Activated CD8-positive, alpha-beta memory T cell treated with anti-CD3 and anti-CD28 coated beads for 36 hours (primary cell): ENCODE measurements at regions not wholly inside any gene's neighbourhood (a gene's known extent, or its start where the extent isn't known, plus 50 kb on each side); places are given as distances from the start of the nearest gene placed in this dataset.
"Not testable (repeated sequence)": the region's sequence is repeated elsewhere in the genome, so short reads cannot be mapped to it uniquely, and the experiment has no call there.

Source experiments
- CTCF ChIA-PET: fragments of 350-600 bp; sonication (Branson Sonifier 250); formaldehyde crosslinking; loops from one replicate; lab custom pipeline; 2021; ENCODE audit warnings: antibody characterized with exemption; lab: Charles Lee
- POLR2A ChIA-PET: fragments of 350-600 bp; sonication (Branson Sonifier 250); formaldehyde crosslinking; loops from one replicate; lab custom pipeline; 2021; ENCODE audit warnings: antibody characterized with exemption; lab: Charles Lee

GRCh38 chr20:51970858-51971257 is 168.5 kb upstream of the SALL4 start:
- ChIA-PET CTCF (no interaction called here), POLR2A (no interaction called here)

- CTCF ChIA-PET: no interaction called here
- POLR2A ChIA-PET: no interaction called here
These were observed 166.9 kb upstream of the SALL4 start for GRCh38 chr20:51969191-51969590.

- ChIA-PET POLR2A (no interaction called here), CTCF (no interaction called here)
These were observed 165.8 kb upstream of the SALL4 start for GRCh38 chr20:51968151-51968550.

GRCh38 chr20:51966296-51966971 is 164.1 kb upstream of the SALL4 start:
- CTCF ChIA-PET: interaction anchor here (0.8 to 1.0 kb wide), 2 partner anchors 158 to 270 kb away, joined by 3 read pairs; no protein-coding TSS in a partner anchor
- POLR2A ChIA-PET: no interaction called here

- POLR2A ChIA-PET: no interaction called here
- CTCF ChIA-PET: interaction anchor here (0.9 kb wide), 1 partner anchor 33 kb away, joined by 4 read pairs; no protein-coding TSS in a partner anchor
These were observed 159.8 kb upstream of the SALL4 start for GRCh38 chr20:51961964-51962761.

- CTCF ChIA-PET: no interaction called here
- POLR2A ChIA-PET: no interaction called here
These were observed 157.8 kb upstream of the SALL4 start for GRCh38 chr20:51960047-51960675.

GRCh38 chr20:51959066-51959542 is 156.8 kb upstream of the SALL4 start:
- CTCF ChIA-PET: no interaction called here

GRCh38 chr20:51958099-51959065 is 156.1 kb upstream of the SALL4 start:
- ChIA-PET CTCF (no interaction called here), POLR2A (no interaction called here)

More at GRCh38 chr20:51959066-51959542, 156.8 kb upstream of the SALL4 start:
- POLR2A ChIA-PET: no interaction called here

- CTCF ChIA-PET: no interaction called here
- POLR2A ChIA-PET: no interaction called here
These were observed 153.4 kb upstream of the SALL4 start for GRCh38 chr20:51955756-51956155.

- ChIA-PET POLR2A (no interaction called here), CTCF (no interaction called here)
These were observed 151.5 kb upstream of the SALL4 start for GRCh38 chr20:51953731-51954340.

GRCh38 chr20:51950926-51951325 is 148.6 kb upstream of the SALL4 start:
- CTCF ChIA-PET: no interaction called here
- POLR2A ChIA-PET: no interaction called here

GRCh38 chr20:51946586-51946985 is 144.3 kb upstream of the SALL4 start:
- CTCF ChIA-PET: no interaction called here
- POLR2A ChIA-PET: no interaction called here

GRCh38 chr20:51945881-51946280 is 143.6 kb upstream of the SALL4 start:
- CTCF ChIA-PET: interaction anchor here (0.6 kb wide), 1 partner anchor 18 kb away, joined by 3 read pairs; no protein-coding TSS in a partner anchor
- POLR2A ChIA-PET: no interaction called here

- ChIA-PET CTCF (interaction anchor here (0.6 kb wide), 1 partner anchor 18 kb away, joined by 3 read pairs; no protein-coding TSS in a partner anchor), POLR2A (no interaction called here)
These were observed 142.9 kb upstream of the SALL4 start for GRCh38 chr20:51945177-51945576.

- POLR2A ChIA-PET: no interaction called here
- CTCF ChIA-PET: no interaction called here
These were observed 141.4 kb upstream of the SALL4 start for GRCh38 chr20:51943761-51944160.

- POLR2A ChIA-PET, CTCF ChIA-PET: not testable (repeated sequence)
These were observed 141.0 kb upstream of the SALL4 start for GRCh38 chr20:51943326-51943725.

GRCh38 chr20:51941503-51941902 is 139.2 kb upstream of the SALL4 start:
- ChIA-PET POLR2A (no interaction called here), CTCF (no interaction called here)

- CTCF ChIA-PET: no interaction called here
These were observed 136.9 kb upstream of the SALL4 start for GRCh38 chr20:51939259-51939585.

More at GRCh38 chr20:51939259-51939585, 136.9 kb upstream of the SALL4 start:
- POLR2A ChIA-PET: no interaction called here
